ENCODE measurements at regions not wholly inside any gene's neighbourhood (a gene's known extent, or its start where the extent isn't known, plus 50 kb on each side); places are given as distances from the start of the nearest gene placed in this dataset.
"Not testable (repeated sequence)": the region's sequence is repeated elsewhere in the genome, so short reads cannot be mapped to it uniquely, and the experiment has no call there.

- H3K4me3 ChIP-seq (ENCODE audit: low read depth, low read length), result no peak overlapping the region
- no peak for DNase-seq (ENCODE audit: low read depth)
- TF ChIP-seq, protein P1, sequence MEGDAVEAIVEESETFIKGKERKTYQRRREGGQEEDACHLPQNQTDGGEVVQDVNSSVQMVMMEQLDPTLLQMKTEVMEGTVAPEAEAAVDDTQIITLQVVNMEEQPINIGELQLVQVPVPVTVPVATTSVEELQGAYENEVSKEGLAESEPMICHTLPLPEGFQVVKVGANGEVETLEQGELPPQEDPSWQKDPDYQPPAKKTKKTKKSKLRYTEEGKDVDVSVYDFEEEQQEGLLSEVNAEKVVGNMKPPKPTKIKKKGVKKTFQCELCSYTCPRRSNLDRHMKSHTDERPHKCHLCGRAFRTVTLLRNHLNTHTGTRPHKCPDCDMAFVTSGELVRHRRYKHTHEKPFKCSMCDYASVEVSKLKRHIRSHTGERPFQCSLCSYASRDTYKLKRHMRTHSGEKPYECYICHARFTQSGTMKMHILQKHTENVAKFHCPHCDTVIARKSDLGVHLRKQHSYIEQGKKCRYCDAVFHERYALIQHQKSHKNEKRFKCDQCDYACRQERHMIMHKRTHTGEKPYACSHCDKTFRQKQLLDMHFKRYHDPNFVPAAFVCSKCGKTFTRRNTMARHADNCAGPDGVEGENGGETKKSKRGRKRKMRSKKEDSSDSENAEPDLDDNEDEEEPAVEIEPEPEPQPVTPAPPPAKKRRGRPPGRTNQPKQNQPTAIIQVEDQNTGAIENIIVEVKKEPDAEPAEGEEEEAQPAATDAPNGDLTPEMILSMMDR (IDR thresholded peaks at IDR 0.05; ENCODE audit: low read depth, low read length, missing control alignments), result no peak
- in situ Hi-C loops (cut with HindIII; ENCODE audit: low sequenced_read_pairs), result no loop called here
Observed at GRCh38 chr10:84739641-84740040, 411.3 kb downstream of the CCSER2 start.

- TF ChIP-seq, protein P1 (IDR thresholded peaks at IDR 0.05; ENCODE audit: low read depth, low read length, missing control alignments), result peak; percentile 41
- H3K4me3 ChIP-seq (ENCODE audit: low read depth, low read length), result no peak overlapping the region
- in situ Hi-C loops (cut with HindIII; ENCODE audit: low sequenced_read_pairs), result no loop called here
- no peak for DNase-seq (ENCODE audit: low read depth)
Observed at GRCh38 chr10:84743483-84743882, 415.1 kb downstream of the CCSER2 start.

DNA sequence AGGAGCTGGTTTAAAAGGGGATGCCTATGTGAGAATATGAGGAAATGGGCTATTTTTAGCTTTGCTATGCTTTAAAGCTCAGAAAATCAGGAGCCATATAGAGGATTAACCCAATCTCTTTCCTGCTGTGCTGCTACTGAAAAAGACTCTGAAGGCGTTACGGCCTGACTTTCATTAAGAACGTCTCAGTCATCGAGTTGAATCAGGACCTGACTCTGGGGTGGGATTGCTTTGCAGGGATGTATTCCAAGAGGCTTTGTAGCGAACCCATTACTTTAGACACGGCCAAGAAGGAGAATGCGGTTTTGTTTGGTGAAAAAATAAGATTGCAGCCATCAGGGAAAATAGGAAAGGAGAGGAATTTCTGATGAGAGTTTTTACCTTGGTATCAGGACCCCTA is 426.9 kb downstream of the CCSER2 start:
- in situ Hi-C loops (cut with HindIII; ENCODE audit: low sequenced_read_pairs), result no loop called here
- no peak overlapping the region for H3K4me3 ChIP-seq (ENCODE audit: low read depth, low read length)
- TF ChIP-seq, protein P1 (IDR thresholded peaks at IDR 0.05; ENCODE audit: low read depth, low read length, missing control alignments), result no peak
- DNase-seq (ENCODE audit: low read depth), result no peak

DNA sequence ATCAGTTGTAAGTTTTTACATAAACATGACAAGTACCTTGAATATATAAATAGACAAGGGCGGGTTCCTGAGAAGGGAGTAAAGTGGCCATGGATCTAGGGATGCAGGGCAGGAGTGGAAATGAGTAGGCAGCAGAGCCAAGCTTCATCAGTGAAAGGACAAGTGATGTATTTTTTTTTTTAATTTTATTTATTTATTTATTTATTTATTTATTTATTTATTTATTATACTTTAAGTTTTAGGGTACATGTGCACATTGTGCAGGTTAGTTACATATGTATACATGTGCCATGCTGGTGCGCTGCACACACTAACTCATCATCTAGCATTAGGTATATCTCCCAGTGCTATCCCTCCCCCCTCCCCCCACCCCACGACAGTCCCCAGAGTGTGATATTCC is 428.3 kb downstream of the CCSER2 start:
- H3K4me3 ChIP-seq (ENCODE audit: low read depth, low read length); in situ Hi-C loops (cut with HindIII; ENCODE audit: low sequenced_read_pairs); DNase-seq (ENCODE audit: low read depth): not testable (repeated sequence)

GRCh38 chr10:84761994-84762614 is 433.7 kb downstream of the CCSER2 start:
- in situ Hi-C loops (cut with HindIII; ENCODE audit: low sequenced_read_pairs); DNase-seq (ENCODE audit: low read depth); H3K4me3 ChIP-seq (ENCODE audit: low read depth, low read length): not testable (repeated sequence)

- TF ChIP-seq, protein P1 (IDR thresholded peaks at IDR 0.05; ENCODE audit: low read depth, low read length, missing control alignments), result no peak
- DNase-seq (ENCODE audit: low read depth), result no peak
- H3K4me3 ChIP-seq (ENCODE audit: low read depth, low read length), result no peak overlapping the region
- in situ Hi-C loops (cut with HindIII; ENCODE audit: low sequenced_read_pairs), result no loop called here
Observed at GRCh38 chr10:84762754-84763394, 434.5 kb downstream of the CCSER2 start.

GRCh38 chr10:84763965-84764364 is 435.6 kb downstream of the CCSER2 start:
- in situ Hi-C loops (cut with HindIII; ENCODE audit: low sequenced_read_pairs), result no loop called here
- TF ChIP-seq, protein P1 (IDR thresholded peaks at IDR 0.05; ENCODE audit: low read depth, low read length, missing control alignments), result no peak
- DNase-seq (ENCODE audit: low read depth), result no peak
- H3K4me3 ChIP-seq (ENCODE audit: low read depth, low read length), result no peak overlapping the region

Measured in astrocyte of the cerebellum (primary cell).